NCI-H82 treated with DMSO at 0.1 percent for 48 hours (cell line): ENCODE measurements at regions not wholly inside any gene's neighbourhood (a gene's known extent, or its start where the extent isn't known, plus 50 kb on each side); places are given as distances from the start of the nearest gene placed in this dataset.
"Not testable (repeated sequence)": the region's sequence is repeated elsewhere in the genome, so short reads cannot be mapped to it uniquely, and the experiment has no call there.

Experiments
- DNase-seq: peaks from one replicate; lab custom pipeline; 2025; ENCODE audit not compliant: unreplicated experiment; lab: John Stamatoyannopoulos, UW

- DNase-seq, result no peak
Measured at GRCh38 chr3:25944329-25944728, 154.4 kb downstream of the OXSM start.

- DNase-seq, result no peak
Measured at GRCh38 chr3:25945366-25945765, 155.5 kb downstream of the OXSM start.

- no peak for DNase-seq
Measured at GRCh38 chr3:25945836-25946235, 155.9 kb downstream of the OXSM start.

- no peak for DNase-seq
Measured at GRCh38 chr3:25952133-25952532, 162.2 kb downstream of the OXSM start.

- DNase-seq, result no peak
Measured at GRCh38 chr3:25957026-25957425, 167.1 kb downstream of the OXSM start.

GRCh38 chr3:25960776-25961175, 170.9 kb downstream of the OXSM start:
- no peak for DNase-seq

GRCh38 chr3:25962255-25962654, 172.4 kb downstream of the OXSM start:
- DNase-seq, result no peak

GRCh38 chr3:25964141-25964540, 174.3 kb downstream of the OXSM start:
- DNase-seq, result no peak

GRCh38 chr3:25967385-25967784, 177.5 kb downstream of the OXSM start:
- no peak for DNase-seq

- no peak for DNase-seq
Measured at GRCh38 chr3:25971736-25972135, 181.8 kb downstream of the OXSM start.

- no peak for DNase-seq
Measured at GRCh38 chr3:25973122-25973521, 183.2 kb downstream of the OXSM start.

GRCh38 chr3:25982756-25983155, 192.9 kb downstream of the OXSM start:
- no peak for DNase-seq

GRCh38 chr3:25985621-25986020, 195.7 kb downstream of the OXSM start:
- DNase-seq, result no peak

GRCh38 chr3:25992606-25993005, 202.7 kb downstream of the OXSM start:
- DNase-seq, result no peak

GRCh38 chr3:26004172-26004571, 214.3 kb downstream of the OXSM start:
- no peak for DNase-seq

GRCh38 chr3:26011276-26011675, 221.4 kb downstream of the OXSM start:
- no peak for DNase-seq

- no peak for DNase-seq
Measured at GRCh38 chr3:26012241-26012745, 222.4 kb downstream of the OXSM start.

GRCh38 chr3:26015752-26016151, 225.9 kb downstream of the OXSM start:
- no peak for DNase-seq

GRCh38 chr3:26018889-26019288, 229.0 kb downstream of the OXSM start:
- no peak for DNase-seq

GRCh38 chr3:26024206-26024605, 234.3 kb downstream of the OXSM start:
- DNase-seq, result not testable (repeated sequence)

GRCh38 chr3:26029321-26029720, 239.4 kb downstream of the OXSM start:
- DNase-seq, result no peak

- not testable (repeated sequence) for DNase-seq
Measured at GRCh38 chr3:26042126-26042525, 252.2 kb downstream of the OXSM start.

GRCh38 chr3:26049951-26050350, 260.1 kb downstream of the OXSM start:
- no peak for DNase-seq

- DNase-seq, result no peak
Measured at GRCh38 chr3:26050776-26051175, 260.9 kb downstream of the OXSM start.
